Non-pigmented ciliary epithelial cell (primary cell): ENCODE measurements at regions not wholly inside any gene's neighbourhood (a gene's known extent, or its start where the extent isn't known, plus 50 kb on each side); places are given as distances from the start of the nearest gene placed in this dataset.
"Not testable (repeated sequence)": the region's sequence is repeated elsewhere in the genome, so short reads cannot be mapped to it uniquely, and the experiment has no call there.

ENCODE experiments used
- DNase-seq: peaks from one replicate; pipeline ENCODE4 v3.0.0-alpha.2; 2010; ENCODE audit warnings: low read depth

- DNase-seq, result no peak
These were observed 156.3 kb downstream of the KBTBD8 start for GRCh38 chr3:67154429-67154828.

DNA sequence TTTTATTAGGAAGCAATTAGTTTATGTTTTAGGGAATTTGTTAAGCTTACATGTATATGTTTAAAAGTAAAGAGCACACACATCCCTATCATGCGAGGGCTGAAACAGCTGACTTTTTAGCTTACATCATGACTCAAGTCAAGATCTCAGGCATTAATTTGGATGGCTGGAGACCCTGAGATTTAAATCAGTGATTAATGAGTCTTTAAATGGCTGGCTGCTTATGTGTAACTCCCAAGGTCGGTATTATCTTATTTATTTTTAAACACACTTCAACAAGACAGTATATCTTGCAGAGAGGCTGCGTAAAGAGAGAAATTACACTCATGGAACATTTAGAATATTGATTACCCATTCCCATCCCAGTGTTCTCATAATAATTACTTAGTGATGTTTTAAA lies 169.4 kb downstream of the KBTBD8 start:
- no peak for DNase-seq

DNA sequence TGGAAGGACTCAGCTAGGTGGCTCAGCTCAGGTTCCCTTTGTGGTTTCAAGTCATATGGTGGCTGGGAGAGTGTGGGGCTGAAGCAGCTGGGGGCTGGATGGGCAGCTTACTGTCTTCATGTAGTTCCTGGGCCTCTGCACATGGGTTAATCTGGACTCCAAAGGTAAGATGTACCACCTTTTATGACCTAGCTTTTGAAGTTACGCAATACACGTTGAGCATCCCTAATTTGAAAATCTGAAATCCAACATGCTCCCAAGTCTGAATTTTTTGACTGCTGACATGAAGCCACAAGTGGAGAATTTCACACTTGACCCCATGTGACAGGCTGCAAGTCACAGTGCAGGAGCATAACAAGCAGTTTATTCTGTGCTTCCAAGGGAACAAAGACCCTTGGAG lies 173.7 kb downstream of the KBTBD8 start:
- DNase-seq, result no peak

- not testable (repeated sequence) for DNase-seq
These were observed 175.0 kb downstream of the KBTBD8 start for GRCh38 chr3:67173130-67173529.

- DNase-seq, result no peak
These were observed 178.3 kb downstream of the KBTBD8 start for GRCh38 chr3:67176396-67176795.

DNA sequence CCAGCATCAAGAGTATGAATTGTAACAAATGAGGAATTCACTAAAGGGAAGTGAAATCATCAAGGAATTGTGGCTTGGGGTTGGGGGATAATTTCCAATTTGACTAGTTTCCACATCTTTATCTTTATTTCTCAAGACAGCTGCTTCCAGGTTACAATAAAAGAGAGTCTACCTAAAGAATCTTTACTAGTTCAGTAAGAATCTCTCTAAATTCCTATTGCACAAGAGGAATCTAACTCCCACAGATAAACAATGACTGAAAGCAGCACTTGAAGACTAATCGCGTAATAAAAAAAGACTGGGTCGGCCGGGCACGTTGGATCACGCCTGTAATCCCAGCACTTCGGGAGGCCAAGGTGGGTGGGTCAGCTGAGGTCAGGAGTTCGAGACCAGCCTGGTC lies 194.4 kb downstream of the KBTBD8 start:
- DNase-seq, result no peak

DNA sequence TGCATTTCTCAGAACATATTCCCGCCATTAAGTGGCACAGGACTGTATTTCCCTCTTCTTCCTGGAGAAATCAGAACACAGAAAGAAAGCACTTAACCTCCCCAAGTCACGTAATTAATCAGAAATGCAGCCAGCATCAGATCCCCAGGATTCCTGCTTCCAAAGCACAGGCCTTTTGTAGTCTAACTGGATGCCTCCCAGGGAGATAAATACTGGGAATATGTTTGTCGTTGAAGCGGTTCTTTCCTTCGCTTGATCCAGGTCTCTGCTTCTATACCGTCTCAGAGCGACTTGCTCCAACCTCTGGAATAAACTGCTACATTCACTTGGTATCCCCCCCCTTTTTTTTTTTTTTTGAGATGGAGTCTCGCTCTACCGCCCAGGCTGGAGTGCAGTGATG lies 198.6 kb downstream of the KBTBD8 start:
- no peak for DNase-seq

GRCh38 chr3:67198374-67198773 lies 200.3 kb downstream of the KBTBD8 start:
- no peak for DNase-seq

GRCh38 chr3:67200618-67201017 lies 202.5 kb downstream of the KBTBD8 start:
- DNase-seq, result no peak

DNA sequence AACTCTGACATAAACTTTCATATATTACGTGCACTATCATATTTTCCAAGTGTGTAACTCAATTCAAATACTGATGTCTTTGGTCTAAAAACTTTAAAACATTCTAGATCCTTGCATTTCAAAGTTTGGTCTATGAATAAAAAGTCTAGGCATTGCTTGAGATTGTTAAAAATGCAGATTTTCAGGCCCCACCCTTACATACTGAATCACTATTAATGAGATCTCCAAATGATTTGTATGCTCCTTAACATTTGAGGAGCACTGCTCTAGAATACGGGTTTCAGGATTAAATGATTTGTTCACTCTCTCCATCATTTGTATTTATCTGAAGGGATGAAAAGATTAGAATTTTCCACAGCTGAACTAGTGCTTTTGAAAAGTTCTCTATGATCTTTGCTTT lies 202.9 kb downstream of the KBTBD8 start:
- no peak for DNase-seq

DNA sequence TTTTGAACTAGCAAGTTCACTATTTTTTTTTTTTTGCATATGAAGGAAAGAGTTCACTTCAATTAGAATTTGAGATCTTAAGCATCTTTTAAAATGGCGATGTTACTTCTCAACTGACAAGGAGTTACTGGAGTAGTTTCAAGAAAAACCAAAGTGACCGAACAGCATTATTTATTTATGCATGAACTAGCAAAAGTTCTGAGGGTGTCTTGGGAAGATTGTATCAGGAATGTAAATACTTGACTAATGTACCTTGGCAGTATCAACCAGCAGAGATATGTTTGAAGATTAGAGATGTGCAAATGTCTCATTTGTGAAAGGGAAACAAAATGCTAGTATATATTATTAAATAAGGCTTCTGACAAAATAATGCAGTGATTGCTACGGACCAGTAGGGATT lies 203.9 kb downstream of the KBTBD8 start:
- no peak for DNase-seq

GRCh38 chr3:67204951-67205350 lies 206.8 kb downstream of the KBTBD8 start:
- no peak for DNase-seq

DNA sequence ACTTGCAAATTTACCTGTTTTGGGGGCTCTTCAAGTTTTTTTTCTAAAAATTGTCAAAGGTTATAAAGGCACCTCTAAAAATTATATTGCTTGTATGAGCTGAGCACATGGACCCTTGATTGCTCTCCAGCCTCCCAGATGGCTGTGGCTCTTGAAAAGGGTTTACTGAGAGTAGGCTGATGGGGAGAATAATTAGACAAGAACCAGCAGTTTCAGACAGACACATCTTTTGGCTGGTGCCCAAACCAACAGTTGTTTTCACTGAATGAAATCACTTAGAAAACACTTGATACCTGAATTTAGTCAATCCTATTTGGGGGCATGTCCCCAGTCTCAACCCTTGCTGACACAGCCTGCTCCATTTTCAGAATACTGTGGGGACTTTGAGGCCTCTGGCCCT lies 217.6 kb downstream of the KBTBD8 start:
- no peak for DNase-seq

GRCh38 chr3:67227030-67227429 lies 228.9 kb downstream of the KBTBD8 start:
- DNase-seq, result no peak

- no peak for DNase-seq
These were observed 230.0 kb downstream of the KBTBD8 start for GRCh38 chr3:67228136-67228535.

DNA sequence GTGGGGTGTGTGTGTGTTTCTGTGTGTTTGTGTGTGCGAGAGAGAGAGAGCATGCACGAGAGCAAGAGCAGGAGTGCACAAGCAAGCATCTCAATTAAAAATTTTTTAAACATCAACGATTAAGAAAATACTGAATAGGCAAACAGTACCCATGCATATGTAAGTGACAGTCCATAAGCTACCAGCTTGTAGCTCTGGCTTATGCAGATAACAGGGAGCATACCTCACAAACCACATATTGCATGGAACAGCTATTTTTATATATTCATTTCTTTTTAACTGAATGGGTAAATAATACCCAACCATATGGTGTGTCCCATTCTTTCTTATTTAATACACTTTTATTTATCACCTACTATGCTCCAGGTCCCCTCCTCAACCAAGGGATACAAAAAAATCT lies 234.5 kb downstream of the KBTBD8 start:
- no peak for DNase-seq

DNA sequence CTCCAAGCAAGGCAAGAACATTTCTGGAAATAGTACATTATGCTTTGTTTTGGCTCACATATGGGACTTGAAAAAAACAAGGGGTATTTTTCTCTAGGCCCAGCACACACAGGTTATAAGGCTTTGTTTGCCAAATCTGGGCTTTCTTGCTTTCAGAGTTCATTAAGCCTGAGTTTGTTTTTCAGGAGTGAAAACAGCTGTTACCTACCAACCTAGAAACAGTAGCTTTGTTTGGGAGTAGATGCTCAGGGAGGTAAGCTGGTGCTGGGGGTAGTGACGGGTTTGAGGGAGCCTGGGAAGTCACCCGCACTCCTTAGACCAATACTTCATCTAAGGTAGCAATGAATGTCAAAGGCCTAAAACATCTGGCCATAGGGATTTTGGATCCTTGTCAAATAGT lies 241.2 kb downstream of the KBTBD8 start:
- DNase-seq, result no peak

DNA sequence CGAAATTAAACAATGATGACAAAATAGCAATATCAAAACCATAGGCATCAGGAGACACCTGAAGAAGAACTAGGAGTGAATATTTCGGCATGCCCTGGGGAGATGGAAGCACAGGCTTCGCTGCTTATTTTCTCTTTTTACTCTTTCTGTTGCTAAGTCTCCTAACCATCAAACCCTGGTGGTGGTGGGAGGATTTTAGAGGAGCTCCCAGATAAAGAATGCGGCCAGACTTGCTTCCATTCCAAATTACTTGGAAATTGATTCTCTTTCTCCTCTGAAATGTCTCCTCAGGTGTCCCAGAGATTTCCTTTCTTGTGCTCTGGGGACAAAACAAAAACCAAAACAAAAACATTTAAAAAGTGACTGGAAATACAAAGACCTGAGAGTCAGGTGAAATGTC lies 243.0 kb downstream of the KBTBD8 start:
- no peak for DNase-seq

- DNase-seq, result no peak
These were observed 246.0 kb downstream of the KBTBD8 start for GRCh38 chr3:67244130-67244529.

DNA sequence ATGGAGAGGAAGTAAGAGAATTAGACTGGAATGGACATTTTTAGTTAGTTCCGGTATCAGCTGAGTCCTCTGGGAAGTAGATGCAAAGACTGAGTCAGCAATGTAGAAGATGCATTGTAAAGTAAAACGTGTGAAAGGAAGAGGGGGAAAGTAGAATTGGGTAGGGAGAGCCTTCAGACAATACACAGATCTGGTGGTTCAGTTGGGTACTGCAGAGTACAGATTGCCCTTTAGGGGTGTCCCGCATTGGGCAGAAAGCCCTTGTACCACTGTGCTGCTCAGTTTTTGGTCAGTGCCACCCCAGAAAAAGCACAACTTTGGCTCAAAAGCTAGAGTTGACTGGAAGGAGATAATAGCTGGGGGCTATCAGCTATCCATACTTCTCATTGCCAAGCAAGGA lies 247.4 kb downstream of the KBTBD8 start:
- no peak for DNase-seq

DNA sequence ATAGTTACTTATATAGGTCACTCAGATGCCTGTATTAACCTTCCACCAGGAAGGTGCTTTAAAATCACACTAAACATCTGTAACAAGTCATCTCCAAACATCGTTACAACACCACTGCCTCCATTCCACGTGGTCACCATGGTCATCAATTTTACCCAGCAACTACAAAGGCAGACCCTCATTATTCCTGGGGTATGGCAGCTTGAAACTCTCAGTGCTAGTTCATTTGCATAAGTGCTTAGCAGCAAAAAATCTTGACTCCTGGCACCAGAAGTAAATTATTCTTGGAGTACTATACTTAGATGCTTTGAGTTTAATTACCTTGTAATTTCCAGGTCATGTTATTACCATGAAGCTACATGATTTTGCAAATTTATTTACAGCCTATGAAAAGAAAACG lies 250.6 kb downstream of the KBTBD8 start:
- no peak for DNase-seq

- DNase-seq, result not testable (repeated sequence)
These were observed 254.8 kb downstream of the KBTBD8 start for GRCh38 chr3:67252906-67253305.

- DNase-seq, result no peak
These were observed 280.0 kb downstream of the KBTBD8 start for GRCh38 chr3:67278015-67278618.

DNA sequence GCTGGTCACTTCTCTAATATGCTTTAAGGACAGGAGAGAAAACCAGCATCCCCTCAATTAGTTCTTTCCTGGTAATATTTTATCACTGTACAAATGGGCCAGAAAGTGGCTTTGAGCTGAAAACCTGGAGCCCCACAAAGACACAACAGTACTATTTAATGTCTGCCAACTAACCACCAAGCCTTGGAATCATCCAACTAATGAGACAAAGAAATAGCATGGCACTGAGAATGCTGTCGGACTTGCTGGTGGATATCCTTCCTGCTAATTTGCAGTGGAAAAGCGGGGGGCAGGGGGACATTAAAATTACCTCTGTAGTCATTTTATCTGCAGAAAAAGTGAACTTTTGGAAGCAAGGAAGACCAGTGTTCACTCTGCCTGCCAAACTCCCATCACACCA lies 288.5 kb downstream of the KBTBD8 start:
- DNase-seq, result no peak
